ENCODE measurements at regions not wholly inside any gene's neighbourhood (a gene's known extent, or its start where the extent isn't known, plus 50 kb on each side); places are given as distances from the start of the nearest gene placed in this dataset.

DNA sequence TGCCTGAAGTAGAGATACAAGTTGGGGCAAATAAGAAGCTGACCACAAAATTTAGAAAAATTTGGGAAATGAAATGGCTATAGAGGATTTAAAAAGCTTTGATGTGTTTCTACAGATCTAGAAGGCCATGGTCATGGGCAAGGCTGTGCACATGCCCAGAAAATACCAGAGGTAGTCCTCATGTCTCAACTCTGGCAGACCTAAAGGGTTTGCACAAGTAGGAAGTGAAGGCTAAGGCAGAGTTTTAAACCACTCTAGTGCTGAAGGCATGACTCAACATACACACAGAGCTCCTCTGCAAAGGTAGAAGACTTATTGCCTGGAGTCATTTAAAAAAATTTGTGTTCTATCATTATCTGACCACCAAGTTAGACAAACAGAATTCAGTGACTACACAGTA lies 364.6 kb downstream of the CCSER2 start:
- TF ChIP-seq, protein P1, sequence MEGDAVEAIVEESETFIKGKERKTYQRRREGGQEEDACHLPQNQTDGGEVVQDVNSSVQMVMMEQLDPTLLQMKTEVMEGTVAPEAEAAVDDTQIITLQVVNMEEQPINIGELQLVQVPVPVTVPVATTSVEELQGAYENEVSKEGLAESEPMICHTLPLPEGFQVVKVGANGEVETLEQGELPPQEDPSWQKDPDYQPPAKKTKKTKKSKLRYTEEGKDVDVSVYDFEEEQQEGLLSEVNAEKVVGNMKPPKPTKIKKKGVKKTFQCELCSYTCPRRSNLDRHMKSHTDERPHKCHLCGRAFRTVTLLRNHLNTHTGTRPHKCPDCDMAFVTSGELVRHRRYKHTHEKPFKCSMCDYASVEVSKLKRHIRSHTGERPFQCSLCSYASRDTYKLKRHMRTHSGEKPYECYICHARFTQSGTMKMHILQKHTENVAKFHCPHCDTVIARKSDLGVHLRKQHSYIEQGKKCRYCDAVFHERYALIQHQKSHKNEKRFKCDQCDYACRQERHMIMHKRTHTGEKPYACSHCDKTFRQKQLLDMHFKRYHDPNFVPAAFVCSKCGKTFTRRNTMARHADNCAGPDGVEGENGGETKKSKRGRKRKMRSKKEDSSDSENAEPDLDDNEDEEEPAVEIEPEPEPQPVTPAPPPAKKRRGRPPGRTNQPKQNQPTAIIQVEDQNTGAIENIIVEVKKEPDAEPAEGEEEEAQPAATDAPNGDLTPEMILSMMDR (IDR thresholded peaks at IDR 0.05): no peak
- TF ChIP-seq, protein P2, sequence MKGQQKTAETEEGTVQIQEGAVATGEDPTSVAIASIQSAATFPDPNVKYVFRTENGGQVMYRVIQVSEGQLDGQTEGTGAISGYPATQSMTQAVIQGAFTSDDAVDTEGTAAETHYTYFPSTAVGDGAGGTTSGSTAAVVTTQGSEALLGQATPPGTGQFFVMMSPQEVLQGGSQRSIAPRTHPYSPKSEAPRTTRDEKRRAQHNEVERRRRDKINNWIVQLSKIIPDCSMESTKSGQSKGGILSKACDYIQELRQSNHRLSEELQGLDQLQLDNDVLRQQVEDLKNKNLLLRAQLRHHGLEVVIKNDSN (CRISPR knock-in tag; IDR thresholded peaks at IDR 0.05): no peak
- TF ChIP-seq, protein P3, sequence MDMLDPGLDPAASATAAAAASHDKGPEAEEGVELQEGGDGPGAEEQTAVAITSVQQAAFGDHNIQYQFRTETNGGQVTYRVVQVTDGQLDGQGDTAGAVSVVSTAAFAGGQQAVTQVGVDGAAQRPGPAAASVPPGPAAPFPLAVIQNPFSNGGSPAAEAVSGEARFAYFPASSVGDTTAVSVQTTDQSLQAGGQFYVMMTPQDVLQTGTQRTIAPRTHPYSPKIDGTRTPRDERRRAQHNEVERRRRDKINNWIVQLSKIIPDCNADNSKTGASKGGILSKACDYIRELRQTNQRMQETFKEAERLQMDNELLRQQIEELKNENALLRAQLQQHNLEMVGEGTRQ (CRISPR knock-in tag; IDR thresholded peaks at IDR 0.05): no peak

Data from WTC11 (cell line).